Chondrocyte (in vitro differentiated cells): ENCODE measurements at regions not wholly inside any gene's neighbourhood (a gene's known extent, or its start where the extent isn't known, plus 50 kb on each side); places are given as distances from the start of the nearest gene placed in this dataset.

Source experiments
- DNase-seq: peaks from one replicate; pipeline ENCODE4 v3.0.0; 2021; ENCODE audit warnings: mixed read lengths, low spot score
- H3K27ac Mint-ChIP-seq: one replicate; pipeline ENCODE4 v1.8.0; 2021; ENCODE audit warnings: mild to moderate bottlenecking, moderate library complexity, mixed read lengths; ENCODE audit not compliant: unreplicated experiment
- H3K27me3 Mint-ChIP-seq: 2 replicates; pipeline ENCODE4 v1.8.0; 2021; ENCODE audit warnings: low read depth, mixed read lengths
- H3K36me3 Mint-ChIP-seq: 2 replicates; pipeline ENCODE4 v1.8.0; 2021; ENCODE audit warnings: low read depth, mixed read lengths
- H3K4me1 Mint-ChIP-seq: 2 replicates; pipeline ENCODE4 v1.8.0; 2021; ENCODE audit warnings: low read depth, mild to moderate bottlenecking, mixed read lengths
- H3K4me3 Mint-ChIP-seq: one replicate; pipeline ENCODE4 v1.8.0; 2021; ENCODE audit warnings: mild to moderate bottlenecking, moderate library complexity, mixed read lengths; ENCODE audit not compliant: unreplicated experiment
- H3K9me3 Mint-ChIP-seq: 2 replicates; pipeline ENCODE4 v1.8.0; 2021; ENCODE audit warnings: low read depth, mixed read lengths
- TF ChIP-seq, protein P1 (sequence below): fragments of 200-600 bp; sonication (generic); IDR thresholded peaks from 2 replicates; pipeline ENCODE4 v1.5.0; 2021; ENCODE audit warnings: antibody characterized with exemption, mild to moderate bottlenecking, moderate library complexity

DNA sequence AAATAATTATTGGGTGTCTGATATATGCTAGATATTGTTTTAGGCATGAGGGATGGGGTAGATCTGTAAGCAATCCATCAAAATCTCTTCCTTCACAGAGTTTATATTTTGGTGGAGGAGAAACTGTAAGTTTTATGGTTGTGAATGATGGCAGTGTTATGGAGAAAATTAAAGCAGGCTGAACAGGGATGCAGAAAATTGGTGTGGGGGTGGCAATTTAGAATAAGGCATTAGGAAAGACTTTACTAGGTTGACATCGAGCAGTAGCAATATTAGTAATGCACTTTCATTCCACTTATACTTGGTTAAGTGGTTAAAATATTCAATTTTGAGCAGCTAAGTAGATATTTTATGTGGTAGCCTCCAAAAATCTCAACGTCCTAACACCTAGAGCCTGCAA lies 261.1 kb upstream of the SNX7 start:
- Mint-ChIP-seq H3K4me3 (no peak overlapping the region), H3K27me3 (no peaks in the 10 kb centered on the region), H3K36me3 (no peaks in the 10 kb centered on the region), H3K9me3 (no peaks in the 10 kb centered on the region), H3K27ac (no peak overlapping the region), H3K4me1 (peaks cover 32% of the 10 kb centered on the region)
- TF ChIP-seq, protein P1, sequence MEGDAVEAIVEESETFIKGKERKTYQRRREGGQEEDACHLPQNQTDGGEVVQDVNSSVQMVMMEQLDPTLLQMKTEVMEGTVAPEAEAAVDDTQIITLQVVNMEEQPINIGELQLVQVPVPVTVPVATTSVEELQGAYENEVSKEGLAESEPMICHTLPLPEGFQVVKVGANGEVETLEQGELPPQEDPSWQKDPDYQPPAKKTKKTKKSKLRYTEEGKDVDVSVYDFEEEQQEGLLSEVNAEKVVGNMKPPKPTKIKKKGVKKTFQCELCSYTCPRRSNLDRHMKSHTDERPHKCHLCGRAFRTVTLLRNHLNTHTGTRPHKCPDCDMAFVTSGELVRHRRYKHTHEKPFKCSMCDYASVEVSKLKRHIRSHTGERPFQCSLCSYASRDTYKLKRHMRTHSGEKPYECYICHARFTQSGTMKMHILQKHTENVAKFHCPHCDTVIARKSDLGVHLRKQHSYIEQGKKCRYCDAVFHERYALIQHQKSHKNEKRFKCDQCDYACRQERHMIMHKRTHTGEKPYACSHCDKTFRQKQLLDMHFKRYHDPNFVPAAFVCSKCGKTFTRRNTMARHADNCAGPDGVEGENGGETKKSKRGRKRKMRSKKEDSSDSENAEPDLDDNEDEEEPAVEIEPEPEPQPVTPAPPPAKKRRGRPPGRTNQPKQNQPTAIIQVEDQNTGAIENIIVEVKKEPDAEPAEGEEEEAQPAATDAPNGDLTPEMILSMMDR, result no peak
- DNase-seq, result no peak

DNA sequence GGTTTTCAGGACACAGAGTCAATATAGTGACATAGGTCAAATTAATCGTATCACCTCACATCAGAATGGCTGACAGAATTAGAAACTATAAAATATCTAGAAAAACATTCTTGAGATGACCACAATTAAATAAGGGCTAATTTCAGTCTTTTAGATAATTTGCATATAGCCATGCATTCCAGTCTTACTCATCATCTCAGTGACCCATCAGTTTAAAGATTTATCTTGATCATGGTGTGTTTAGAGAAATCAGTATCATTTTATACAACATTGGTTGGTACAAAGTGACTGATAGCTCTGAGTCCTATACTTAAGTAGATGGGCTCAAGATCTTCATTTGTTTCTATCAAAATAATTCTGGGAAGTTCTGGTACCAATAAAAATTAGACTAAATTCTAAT lies 262.3 kb upstream of the SNX7 start:
- no peak for DNase-seq
- Mint-ChIP-seq H3K9me3 (no peaks in the 10 kb centered on the region), H3K27me3 (no peaks in the 10 kb centered on the region), H3K36me3 (no peaks in the 10 kb centered on the region), H3K4me3 (no peak overlapping the region), H3K4me1 (peaks cover 25% of the 10 kb centered on the region), H3K27ac (no peak overlapping the region)
- TF ChIP-seq, protein P1, result no peak

- peak overlapping the region; percentile 12 for H3K27ac Mint-ChIP-seq
- H3K36me3 Mint-ChIP-seq, result no peaks in the 10 kb centered on the region
- H3K4me1 Mint-ChIP-seq, result peaks cover 21% of the 10 kb centered on the region
- no peaks in the 10 kb centered on the region for H3K9me3 Mint-ChIP-seq
- TF ChIP-seq, protein P1, result no peak
- no peaks in the 10 kb centered on the region for H3K27me3 Mint-ChIP-seq
- H3K4me3 Mint-ChIP-seq, result peak overlapping the region; percentile 25
- no peak for DNase-seq
These were observed 262.9 kb upstream of the SNX7 start for GRCh38 chr1:98398649-98399048.

DNA sequence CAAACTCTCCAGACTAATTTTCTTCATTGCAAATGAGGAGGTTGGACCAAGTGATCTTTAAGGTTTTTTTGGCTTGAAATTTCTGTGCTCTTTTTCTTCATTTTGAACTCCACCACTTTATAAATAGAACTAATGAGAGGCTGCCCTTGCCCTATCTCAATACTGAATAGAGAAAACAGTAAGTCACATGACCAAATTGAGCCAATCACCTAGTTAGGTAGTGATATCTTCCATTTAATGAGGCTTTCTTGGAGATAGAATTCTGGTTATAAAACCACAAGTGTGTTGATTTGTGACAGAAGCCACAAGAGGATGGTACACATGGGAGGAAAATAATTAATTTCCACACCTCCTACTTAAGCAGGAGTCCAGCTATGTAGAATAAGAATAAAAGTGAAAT lies 263.4 kb upstream of the SNX7 start:
- peaks cover 21% of the 10 kb centered on the region for H3K4me1 Mint-ChIP-seq
- no peaks in the 10 kb centered on the region for H3K36me3 Mint-ChIP-seq
- H3K4me3 Mint-ChIP-seq, result no peak overlapping the region
- H3K9me3 Mint-ChIP-seq, result no peaks in the 10 kb centered on the region
- no peak for DNase-seq
- no peaks in the 10 kb centered on the region for H3K27me3 Mint-ChIP-seq
- TF ChIP-seq, protein P1, result no peak
- H3K27ac Mint-ChIP-seq, result no peak overlapping the region

GRCh38 chr1:98393719-98394118 lies 267.8 kb upstream of the SNX7 start:
- TF ChIP-seq, protein P1, result no peak
- Mint-ChIP-seq H3K9me3 (peaks cover 4% of the 10 kb centered on the region), H3K4me1 (peaks cover 18% of the 10 kb centered on the region), H3K27ac (no peak overlapping the region), H3K4me3 (no peak overlapping the region), H3K27me3 (no peaks in the 10 kb centered on the region), H3K36me3 (no peaks in the 10 kb centered on the region)
- DNase-seq, result no peak
